GM19240 (cell line): ENCODE measurements at regions not wholly inside any gene's neighbourhood (a gene's known extent, or its start where the extent isn't known, plus 50 kb on each side); places are given as distances from the start of the nearest gene placed in this dataset.

ENCODE experiments used
- DNase-seq: peaks from one replicate; pipeline ENCODE4 v3.0.0; 2011; ENCODE audit warnings: low spot score; ENCODE audit not compliant: insufficient read length

DNA sequence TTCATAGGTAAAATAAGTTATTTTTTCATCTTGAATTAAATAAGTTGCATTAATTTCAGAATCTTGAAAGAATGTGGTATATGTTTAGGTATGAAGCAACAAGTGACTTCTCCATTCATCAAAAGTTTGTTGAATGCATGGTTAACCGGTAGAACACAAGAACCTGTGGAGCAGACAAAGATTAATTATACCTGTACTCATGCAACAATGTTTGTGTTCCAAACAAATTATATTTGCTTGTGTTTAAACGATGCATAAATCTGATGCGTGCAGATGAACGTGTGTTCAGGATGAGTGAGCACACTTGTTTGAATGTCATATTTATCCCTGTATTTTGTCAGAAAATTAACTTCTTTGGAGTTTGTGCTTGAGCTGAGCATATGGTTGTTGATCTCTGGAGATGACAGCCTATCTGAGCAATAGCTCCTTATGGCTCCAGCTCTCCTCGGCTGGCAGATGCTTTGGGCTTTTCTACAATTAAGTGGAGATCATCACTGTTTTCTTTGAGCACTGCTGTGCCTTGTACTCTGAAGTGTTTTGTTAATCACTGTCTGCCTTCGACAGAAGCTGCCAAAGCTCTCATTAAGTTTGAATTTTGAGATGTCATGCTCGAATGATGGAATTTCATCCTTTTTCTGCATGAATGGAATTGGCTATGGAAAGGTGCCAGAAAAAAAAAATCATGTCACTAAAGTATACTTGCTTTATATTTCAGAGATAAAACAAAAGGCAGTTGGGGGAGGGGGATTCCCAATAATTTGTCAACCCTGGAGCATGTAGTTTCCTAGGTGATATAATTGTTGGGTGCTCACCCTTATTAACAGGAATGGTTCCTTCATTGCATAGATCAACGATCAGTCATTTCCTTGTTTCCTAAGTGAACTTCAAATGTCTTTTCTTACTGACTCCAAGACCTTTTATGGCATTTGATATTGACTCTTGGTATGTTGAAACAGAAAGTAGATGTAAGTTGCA is 502.5 kb upstream of the ARRDC3 start:
- DNase-seq, result no peak

DNA sequence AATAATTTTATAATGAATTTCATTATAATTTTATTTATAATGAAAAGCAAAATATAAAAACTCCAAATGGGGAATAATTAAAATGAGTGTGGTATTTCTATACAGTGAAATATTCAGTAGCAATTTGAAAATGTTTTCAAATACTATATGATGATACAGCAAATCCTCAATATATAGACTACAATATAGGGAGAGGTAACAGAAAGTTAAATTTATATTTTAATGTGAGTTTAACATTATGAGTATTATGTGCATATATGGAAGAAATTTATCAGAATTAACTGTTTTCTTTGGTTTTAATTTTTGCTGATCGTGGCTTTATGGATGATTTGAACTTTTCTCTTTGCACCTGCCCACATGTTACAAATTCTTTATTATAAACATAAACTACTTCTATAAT is 500.9 kb upstream of the ARRDC3 start:
- DNase-seq, result no peak

DNA sequence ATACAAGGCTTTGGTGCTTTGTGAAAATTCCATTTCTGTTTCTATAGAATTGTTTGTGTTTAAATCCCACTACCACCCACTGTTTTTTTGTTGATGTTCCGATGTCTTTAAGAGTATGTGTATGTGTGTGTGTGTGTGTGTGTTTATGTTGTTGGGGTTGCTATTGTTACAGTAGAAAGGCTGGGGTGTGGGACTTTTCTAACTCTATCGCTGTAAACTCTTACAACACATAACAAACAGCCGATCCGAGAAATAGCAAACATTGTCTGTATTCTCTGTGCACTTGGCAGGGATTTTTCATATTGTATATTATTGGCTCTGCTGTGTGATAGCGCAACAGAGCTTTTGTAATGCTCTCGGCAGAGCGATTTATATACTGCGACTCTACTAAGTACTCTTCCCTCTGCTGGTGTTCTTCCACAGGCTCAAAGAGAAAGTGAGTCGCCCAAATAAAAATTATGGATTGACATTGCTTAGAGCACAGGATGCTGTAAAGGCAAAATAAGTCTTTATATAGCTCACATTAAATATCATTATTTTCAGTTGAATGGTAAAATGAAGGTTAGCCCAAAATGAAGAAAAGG is 492.2 kb upstream of the ARRDC3 start:
- DNase-seq, result no peak

DNA sequence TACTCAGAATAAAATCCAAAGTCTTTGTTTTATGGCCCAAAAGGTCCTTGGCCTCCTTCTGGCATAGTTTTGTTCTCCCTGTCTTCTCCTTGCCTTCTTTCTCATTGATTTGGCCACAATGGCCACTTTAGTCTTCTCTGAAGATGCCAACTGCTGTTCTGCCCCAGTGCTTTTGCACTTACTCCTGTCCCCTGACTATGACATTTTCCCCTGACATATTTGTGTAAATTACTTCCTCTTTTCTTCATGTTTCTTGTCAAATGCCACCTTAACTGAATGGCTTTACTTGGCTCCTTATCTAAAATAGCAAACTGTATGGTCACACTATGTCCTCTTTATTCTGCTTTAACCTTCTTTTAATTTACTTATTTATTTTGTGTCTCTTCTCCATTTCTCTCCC is 484.7 kb upstream of the ARRDC3 start:
- DNase-seq, result no peak

DNA sequence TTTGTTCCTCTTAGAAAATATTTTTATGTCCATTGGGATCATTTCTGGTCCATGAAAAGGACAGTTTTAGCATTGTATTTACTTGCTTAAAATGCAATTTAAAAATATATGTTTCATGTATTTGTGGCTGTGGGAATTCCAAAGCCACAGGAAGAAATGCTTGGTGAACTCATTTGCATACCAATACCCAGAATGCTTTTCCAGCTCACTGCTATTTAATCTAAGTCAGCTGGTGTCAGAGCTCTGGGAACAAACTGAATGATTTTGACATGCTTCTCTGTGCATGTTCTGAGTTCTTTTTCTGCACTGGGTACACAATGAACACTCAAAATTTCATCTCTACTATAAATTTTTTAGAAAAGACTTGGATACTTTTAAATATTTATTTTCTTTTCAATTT is 482.8 kb upstream of the ARRDC3 start:
- no peak for DNase-seq

DNA sequence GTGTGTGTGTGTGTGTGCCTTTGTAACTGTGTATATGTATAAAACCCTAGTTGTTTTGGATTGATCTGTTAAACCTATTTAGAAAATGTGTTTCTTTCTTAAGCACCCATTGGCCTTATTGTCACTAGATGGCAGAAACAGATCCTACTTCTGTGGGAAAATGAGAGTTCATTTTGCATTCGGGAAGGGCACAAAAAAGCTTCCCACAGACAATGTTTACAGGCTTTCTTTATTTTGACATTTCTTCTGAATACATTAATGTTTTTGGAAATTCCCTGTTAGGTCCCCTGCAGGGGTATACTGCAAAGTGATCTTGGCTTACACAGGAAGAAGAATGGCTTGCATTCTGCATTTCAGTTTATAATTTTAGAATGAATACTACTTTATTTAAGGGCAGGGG is 481.8 kb upstream of the ARRDC3 start:
- no peak for DNase-seq

DNA sequence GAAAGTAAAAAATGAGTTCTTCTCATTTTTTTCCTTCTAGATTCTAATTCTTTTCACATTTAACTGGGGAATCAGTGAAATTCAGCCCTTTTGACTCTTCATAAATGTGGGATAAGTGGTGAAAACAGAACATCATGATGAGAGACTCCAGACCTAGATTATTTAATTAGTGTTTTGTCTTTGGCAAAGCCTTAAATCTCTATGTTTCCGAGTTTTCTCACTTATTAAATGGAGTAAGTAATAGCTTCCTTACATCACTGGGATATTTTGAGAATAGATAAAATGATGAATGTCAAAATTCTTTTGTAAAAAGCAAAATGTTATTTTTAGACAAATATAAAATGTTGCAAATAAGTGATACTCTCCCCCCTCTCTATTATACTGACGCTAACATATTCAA is 468.6 kb upstream of the ARRDC3 start:
- DNase-seq, result no peak

DNA sequence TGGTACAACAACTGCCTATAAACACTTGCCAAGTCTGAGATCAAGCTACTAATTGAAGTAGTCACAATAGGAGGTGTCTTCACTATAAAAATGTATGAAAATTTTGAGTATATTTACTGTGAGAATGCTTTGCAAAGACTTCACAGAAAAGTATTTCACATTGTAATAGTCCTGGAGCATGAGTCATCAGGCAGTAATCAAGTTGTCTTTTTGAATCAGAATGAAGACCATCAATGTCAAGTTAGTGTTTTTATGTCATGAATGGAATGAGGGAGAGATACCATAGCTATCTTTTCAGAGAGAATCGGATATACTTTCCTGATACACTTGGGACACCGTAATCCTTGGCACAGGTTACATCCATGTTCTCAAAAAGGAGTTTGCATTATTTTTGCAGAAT is 466.9 kb upstream of the ARRDC3 start:
- no peak for DNase-seq

DNA sequence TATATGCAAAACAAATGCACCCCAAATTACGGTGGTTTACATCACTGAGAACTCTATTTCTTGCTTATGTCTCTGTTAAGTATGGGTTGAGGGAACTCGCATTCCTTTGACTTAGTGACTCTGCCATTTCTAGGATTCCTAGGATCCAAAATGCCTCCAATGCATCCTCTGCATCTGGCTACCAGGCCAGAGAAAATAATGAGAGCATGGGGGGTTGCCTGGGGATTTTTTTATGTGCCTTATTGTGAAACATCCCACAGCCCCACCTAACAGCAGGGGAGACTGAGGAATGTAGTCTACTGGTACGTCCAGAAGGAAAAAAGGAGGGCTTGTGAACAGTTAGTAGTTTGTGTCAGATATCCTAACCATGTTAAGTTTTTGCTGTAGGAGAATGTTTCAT is 466.0 kb upstream of the ARRDC3 start:
- no peak for DNase-seq

DNA sequence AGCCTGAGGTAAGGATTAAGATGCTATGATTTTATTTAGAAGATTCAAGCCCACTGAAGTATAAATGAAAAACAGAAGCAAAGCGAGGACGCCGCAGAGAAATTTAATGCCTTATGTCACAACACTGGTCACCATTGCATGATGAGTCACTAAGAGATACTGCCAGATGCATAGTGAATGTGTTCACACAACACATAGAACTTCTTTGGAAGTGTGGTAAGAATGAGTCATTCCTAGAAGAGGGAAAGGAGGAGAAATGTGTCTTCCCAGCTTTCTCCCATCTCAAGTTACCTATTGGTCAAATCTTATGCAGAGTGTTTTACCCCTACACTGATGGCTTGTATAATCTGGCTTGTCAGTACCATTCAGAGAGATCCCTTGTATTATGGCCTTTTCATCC is 465.3 kb upstream of the ARRDC3 start:
- no peak for DNase-seq

DNA sequence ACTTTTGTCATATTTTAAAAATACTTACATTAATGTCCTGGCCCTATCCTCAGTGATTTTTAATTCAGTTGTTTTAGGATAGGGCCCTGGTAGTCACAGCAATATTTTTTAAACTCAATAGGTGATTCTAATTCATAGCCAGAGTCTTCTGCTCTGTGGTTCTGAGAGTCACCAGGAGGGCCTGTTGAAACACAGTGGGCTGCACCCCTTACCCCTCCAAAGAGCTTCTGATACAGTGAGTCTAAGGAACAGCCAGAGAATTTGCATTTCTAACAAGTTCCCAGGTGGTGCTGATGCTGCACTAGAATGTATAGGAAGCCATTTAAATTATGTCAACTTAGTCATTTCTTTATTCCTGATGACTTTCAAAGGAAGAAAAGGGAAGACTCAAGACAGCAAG is 458.3 kb upstream of the ARRDC3 start:
- no peak for DNase-seq

DNA sequence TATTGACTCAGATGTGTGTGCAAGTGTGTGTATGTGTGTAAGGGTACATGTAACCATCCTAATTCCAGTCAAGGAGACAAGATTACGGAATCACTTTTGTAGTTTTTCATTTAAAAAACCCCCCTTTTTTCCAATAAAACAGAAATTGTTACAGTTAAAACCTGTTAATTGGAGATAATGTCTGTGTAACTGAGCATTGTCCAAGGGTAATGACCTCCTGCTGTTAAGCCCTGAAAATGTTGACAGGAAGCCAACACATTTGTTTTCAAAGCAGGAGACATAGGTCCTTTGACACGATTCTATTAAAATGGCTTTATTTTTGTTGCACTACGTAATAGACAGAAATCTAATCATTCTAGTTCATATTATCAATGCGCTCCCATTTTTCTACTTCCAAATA is 457.3 kb upstream of the ARRDC3 start:
- no peak for DNase-seq

DNA sequence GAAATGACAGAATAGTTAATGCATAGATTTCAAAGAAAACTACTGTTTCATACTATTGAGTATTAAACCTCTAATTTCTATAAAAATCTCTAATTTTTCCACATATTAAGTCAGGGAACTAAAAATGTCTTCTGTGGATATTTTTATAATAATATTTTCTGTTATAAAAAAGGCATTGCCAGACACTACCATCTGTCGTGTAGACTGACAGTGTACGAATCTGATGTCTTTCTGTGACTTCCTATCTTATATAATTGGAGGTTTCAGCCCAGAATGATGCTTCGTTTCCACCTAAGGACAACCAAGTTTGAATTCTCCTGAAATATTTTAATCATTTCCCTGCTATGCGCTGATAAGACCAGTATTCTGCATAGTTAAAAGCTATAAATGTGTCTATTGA is 456.6 kb upstream of the ARRDC3 start:
- DNase-seq, result no peak

DNA sequence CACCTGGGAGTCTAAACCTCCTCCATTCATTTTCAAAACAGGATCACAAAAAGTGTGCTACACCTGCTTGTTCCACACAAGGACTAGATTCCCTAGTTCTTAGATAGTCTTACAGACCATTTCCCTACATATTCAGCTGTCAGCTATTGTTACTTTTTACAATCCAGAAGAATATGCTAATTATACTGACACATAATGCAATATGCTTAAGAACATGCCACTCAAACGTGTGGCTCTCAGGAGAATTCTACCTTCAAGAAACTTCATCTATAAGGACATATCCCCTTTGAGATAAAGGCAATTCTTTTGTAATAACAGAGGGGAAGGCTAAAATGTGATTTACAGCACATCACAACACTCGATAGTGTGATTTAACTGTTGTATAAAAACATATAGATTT is 456.1 kb upstream of the ARRDC3 start:
- DNase-seq, result no peak

DNA sequence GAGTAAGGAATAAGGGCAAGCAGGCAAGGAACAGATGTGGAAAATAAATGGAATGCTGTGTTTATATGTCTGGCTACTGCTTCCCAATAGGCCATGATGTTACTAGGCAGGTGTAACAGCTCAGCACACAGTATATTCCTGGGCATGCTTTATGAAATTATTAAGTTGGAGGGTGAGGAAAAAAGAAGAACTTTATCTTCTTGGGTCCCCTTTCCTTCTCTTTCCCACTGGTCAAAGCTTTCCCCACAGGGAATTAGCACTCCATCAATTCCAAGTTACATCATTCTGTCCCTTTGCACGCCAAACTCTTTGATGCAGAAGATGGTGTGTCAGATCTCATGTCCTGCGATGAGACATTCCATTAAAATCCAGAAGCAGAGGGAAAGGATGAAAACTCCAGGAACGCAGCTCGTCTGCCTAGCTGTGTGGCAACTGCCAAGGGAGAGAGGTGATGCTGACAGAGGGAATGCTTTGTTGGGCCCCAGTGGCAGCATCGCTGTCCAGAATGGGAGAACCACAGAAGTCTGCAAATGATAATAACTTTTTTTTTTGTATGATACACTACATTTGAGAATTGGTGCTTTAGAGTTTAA is 447.3 kb upstream of the ARRDC3 start:
- DNase-seq, result no peak

DNA sequence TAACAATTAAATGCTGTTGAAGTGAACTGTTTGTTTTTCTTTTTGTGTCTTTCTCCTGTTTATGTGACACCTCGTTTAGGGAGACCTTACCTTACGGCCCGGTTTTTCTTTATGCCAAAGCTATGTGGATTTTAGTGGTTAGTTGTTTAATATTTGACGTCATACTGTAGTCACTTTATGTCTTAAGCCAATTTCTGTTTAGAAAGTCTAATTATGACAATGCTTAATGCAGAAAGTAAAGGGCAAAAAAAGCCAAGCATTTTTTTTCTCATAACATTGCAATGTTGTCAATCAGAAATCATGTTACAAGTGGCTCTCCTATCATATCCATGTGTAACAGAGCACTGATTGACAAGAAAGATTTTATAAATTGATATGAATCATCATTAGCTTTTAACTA is 442.5 kb upstream of the ARRDC3 start:
- DNase-seq, result no peak

DNA sequence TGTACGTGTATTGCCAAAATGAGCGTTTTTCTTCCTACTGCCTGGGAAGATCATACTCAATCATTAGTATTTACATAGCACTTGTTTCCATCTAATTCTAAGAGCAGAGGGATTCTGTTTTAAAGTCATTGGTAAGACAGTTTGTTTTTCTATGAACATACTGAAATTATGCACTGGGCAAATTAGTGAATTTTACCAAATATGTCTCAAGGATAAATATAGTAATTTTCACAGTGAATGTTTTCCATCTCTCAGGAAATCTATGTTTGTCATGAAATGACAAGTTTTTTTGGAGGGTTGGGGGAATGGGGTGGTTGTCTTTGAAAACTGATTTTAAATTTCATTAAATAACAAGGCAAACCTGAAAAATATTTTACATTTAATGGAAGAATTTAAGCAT is 441.3 kb upstream of the ARRDC3 start:
- DNase-seq, result no peak

DNA sequence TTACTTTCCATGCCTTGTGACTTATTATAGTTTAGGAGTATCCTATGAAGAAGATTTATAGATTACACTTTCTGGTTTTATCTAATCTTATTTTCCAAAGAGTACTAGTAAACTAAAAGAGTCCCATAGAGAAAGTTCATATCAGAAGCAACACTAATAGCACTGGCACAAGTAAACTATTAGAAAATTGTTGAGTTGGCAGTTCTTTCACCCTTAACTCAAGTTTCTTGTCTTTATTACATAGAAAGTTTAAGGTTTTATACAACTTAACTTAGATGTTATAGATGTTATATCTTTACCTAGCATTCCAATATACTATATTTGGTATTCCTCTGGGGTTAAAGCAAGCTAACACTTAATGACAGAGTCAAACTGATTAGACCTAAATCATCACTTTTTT is 437.8 kb upstream of the ARRDC3 start:
- DNase-seq, result no peak

DNA sequence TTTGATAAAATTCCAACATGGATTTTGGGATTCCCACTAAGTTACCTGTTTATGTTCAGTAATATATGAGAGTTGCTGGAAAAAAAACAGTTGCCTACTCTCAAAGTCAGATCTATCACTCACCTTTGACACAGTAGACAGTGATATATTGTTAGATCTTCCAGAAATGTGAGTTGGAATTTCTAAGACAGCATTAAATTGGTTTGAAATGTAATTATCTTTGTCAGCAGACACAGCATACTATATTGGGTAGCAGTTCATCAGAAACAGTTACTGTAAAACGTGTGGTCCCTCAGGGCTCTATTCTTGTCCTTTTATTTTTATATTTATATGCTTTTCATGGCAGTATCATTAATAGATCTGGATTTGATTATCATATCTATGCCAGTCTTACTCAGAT is 433.6 kb upstream of the ARRDC3 start:
- no peak for DNase-seq

DNA sequence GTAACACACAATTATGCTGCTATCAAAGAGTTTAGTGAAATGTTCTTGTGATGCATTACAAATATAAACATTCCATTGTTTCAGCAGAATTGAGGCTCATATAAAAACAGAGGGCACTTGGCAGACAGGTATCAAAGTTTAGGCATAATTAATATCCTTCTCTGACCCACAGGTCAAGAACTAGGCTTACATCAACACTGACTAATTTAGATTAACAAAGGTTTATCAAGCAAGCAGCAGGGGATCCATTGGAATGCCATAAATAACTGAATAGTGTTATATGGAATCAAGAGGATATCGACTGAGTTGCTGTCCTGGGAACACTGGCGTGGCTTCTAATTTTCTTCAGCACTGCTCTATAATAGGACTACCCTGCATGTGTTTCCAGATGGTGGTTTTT is 414.5 kb upstream of the ARRDC3 start:
- no peak for DNase-seq

DNA sequence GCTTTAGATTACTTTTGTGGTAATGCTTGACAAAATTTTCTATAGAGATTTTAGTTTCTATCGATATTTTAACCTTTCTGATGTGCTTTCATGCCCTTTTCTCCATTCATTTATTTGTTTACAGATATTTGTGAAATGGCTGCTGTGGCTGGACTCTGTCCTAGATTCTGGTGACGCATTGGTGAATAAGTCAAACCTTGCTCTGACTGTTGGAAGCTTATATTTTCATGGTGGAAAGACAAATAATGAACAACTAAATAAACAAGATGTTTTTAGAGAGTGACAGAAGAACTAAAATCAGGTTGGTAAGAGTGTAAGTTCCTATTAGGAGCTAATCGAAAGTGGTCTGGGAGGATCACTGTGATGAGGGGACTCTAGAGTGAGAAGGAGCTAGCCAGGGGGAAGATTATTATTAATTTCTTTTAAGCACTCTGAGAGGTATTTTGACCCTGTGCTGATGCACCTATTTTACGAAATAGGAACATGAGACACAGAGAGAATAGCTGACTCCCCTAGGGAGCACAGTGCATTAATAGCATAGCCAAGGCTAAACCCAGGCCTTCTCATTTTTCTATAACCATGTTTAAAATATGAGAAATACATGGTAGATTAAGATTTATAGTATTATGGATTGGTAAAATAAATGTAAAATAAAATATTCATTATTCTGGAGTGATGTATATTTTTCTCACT is 411.9 kb upstream of the ARRDC3 start:
- no peak for DNase-seq

DNA sequence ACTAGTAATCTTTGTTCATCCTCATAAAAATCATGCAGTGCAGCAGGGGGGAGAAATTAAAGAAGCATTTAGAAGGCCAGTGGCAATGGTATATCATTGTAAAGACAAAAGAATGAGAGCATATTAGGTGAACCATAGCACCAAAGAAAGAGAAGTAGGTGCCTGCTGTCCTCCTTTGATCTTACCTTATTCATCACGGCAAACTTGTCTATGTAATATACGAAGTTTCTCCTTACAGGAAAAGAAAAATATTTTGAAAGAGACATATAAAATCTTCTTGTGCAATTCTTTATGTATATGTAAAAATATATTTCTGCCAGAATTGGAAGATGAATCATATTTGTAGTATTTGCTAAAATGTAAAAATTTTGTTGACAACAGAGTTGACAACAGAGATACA is 411.3 kb upstream of the ARRDC3 start:
- no peak for DNase-seq
